HEK293T (cell line): ENCODE measurements at regions not wholly inside any gene's neighbourhood (a gene's known extent, or its start where the extent isn't known, plus 50 kb on each side); places are given as distances from the start of the nearest gene placed in this dataset.

Experiments
- ARNT ChIP-seq: fragments of 450-650 bp; IDR thresholded peaks from 2 replicates; pipeline ENCODE4 v1.6.1; 2017; ENCODE audit warnings: mild to moderate bottlenecking
- FOXA1 ChIP-seq: fragments of 450-650 bp; IDR thresholded peaks from 2 replicates; pipeline ENCODE4 v1.6.1; 2016; ENCODE audit warnings: mild to moderate bottlenecking
- HDGF ChIP-seq: fragments of 450-650 bp; IDR thresholded peaks from 2 replicates; pipeline ENCODE4 v1.6.1; 2017; ENCODE audit warnings: antibody characterized with exemption, borderline replicate concordance
- NFRKB ChIP-seq: fragments of 450-650 bp; IDR thresholded peaks from 2 replicates; pipeline ENCODE4 v1.6.1; 2016; ENCODE audit warnings: mild to moderate bottlenecking, moderate library complexity
- SP1 ChIP-seq: fragments of 450-650 bp; IDR thresholded peaks from 2 replicates; pipeline ENCODE4 v1.6.1; 2017

- TF ChIP-seq ARNT, result no peak
- TF ChIP-seq NFRKB, result no peak
- no peak for TF ChIP-seq SP1
- no peak for TF ChIP-seq FOXA1
- no peak for TF ChIP-seq HDGF
Measured at GRCh38 chr14:98161356-98161755, 1110.6 kb downstream of the BCL11B start.
